ENCODE measurements at regions not wholly inside any gene's neighbourhood (a gene's known extent, or its start where the extent isn't known, plus 50 kb on each side); places are given as distances from the start of the nearest gene placed in this dataset.

DNA sequence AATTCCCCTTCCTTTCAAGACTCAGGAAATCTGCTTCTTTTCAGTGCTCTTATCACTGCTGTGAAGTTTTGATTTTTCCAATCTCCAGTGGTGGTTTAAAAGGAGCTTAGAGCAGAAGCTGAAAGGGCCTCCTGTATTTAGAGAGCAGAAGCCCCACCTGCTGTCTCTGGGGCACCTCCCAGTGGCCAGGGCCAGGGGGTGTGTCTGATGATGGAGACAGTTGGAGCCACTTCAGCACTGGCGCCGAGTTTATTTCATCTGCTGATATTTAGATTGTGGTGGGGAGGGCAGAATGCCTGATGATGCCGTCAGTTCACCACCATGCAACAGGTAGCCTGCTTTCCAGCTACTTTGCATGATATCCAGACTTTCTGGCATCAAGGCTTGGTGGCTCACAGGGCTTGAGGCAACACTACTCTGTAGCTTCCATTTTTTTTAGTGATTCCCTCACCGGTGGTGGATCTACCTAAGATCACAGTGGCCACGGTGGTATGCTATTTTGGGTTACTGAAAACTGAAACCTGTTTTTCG lies 371.9 kb downstream of the KCNRG start:
- in situ Hi-C loops (cut with MboI; ENCODE audit: low sequenced_read_pairs) (no loop called here), dilution Hi-C loops (cut with HindIII; ENCODE audit: low sequenced_read_pairs, unreplicated experiment) (no loop called here), intact Hi-C loops (cut with micrococcal nuclease) (loop anchor here (2.0 kb wide), 1 partner anchor 262 kb away; no protein-coding TSS in a partner anchor)
- Histone ChIP-seq H2AK5ac (ENCODE audit: low read depth, low read length) (peak overlapping the region; percentile 82; the same call in 1 of the 2 replicates), H3K9ac (ENCODE audit: low read depth, low read length) (peak overlapping the region; percentile 77), H2AK9ac (replicated peaks; ENCODE audit: low read depth, low read length, poor library complexity) (peak overlapping the region; percentile 2), H3K4me1 (ENCODE audit: control insufficient read depth, insufficient read depth, low read length) (peaks cover 13% of the 10 kb centered on the region), H3K4me2 (ENCODE audit: low read depth, low read length) (peak overlapping the region; percentile 80), H3K56ac (ENCODE audit: extremely low read depth, insufficient read depth, low read length) (peak overlapping the region; percentile 66; the same call in 1 of the 2 replicates), H2BK5ac (ENCODE audit: low read depth, low read length, poor library complexity, severe bottlenecking) (peak overlapping the region; percentile 86), H3K9me1 (ENCODE audit: insufficient read depth, low read length) (peaks cover 4% of the 10 kb centered on the region), H3K23ac (ENCODE audit: low read depth, low read length) (peak overlapping the region; percentile 39), H4K91ac (ENCODE audit: insufficient read depth, low read depth, low read length) (peak overlapping the region; percentile 81; the same call in 1 of the 2 replicates), H3K36me3 (ENCODE audit: control insufficient read depth, insufficient read depth, low read length) (no peaks in the 10 kb centered on the region), H2AFZ (replicated peaks; ENCODE audit: low read length, poor library complexity) (peak overlapping the region; percentile 80), H3K27ac (ENCODE audit: insufficient read depth, low read length) (peak overlapping the region; percentile 98), H2BK120ac (ENCODE audit: low read depth, low read length) (peak overlapping the region; percentile 68), H4K5ac (ENCODE audit: low read depth, low read length) (peak overlapping the region; percentile 83), H3K4me3 (ENCODE audit: insufficient read depth, low read depth, low read length) (no peak overlapping the region), H3K79me1 (ENCODE audit: low read depth in 1 of 2, low read length in 2 of 2) (no peaks in the 10 kb centered on the region), H4K20me1 (ENCODE audit: insufficient read depth, low read length) (no peaks in the 10 kb centered on the region), H2BK15ac (ENCODE audit: low read depth, low read length) (peak overlapping the region; percentile 61; the same call in 2 of the 3 replicates), H3K4ac (ENCODE audit: low read depth, low read length) (peak overlapping the region; percentile 39), H3K27me3 (ENCODE audit: control insufficient read depth, insufficient read depth, low read length) (no peaks in the 10 kb centered on the region), H4K8ac (ENCODE audit: low read depth in 2 of 2, low read length in 2 of 2) (peak overlapping the region; percentile 37 to 80; a peak in 3 of 4 replicates), H2BK20ac (ENCODE audit: low read depth, low read length) (peak overlapping the region; percentile 86), H3K14ac (replicated peaks; ENCODE audit: low read depth, low read length) (peak overlapping the region; percentile 53; the same call in 1 of the 2 replicates), H3K18ac (ENCODE audit: low read depth, low read length) (peak overlapping the region; percentile 82), H3K9me3 (ENCODE audit: control insufficient read depth, insufficient read depth, low read length) (no peaks in the 10 kb centered on the region)
- TF ChIP-seq MAFK (IDR thresholded peaks at IDR 0.05; ENCODE audit: low read depth, low read length) = no peak
- no peak for TF ChIP-seq MAZ (IDR thresholded peaks at IDR 0.05; ENCODE audit: borderline replicate concordance, low read depth, low read length)
- TF ChIP-seq CTCF (conservative IDR thresholded peaks at IDR 0.05; ENCODE audit: low read depth, low read length) = peak; percentile 8; the same call in 1 of the 2 replicates
- CTCF ChIA-PET = interaction anchor here (1.1 kb wide), 1 partner anchor 220 kb away, joined by 4 read pairs; no protein-coding TSS in a partner anchor
- POLR2A ChIA-PET (ENCODE audit: unreplicated experiment) = interaction anchor here (1.0 kb wide), 1 partner anchor 12 kb away, joined by 3 read pairs; no protein-coding TSS in a partner anchor
- BruUV-seq (replicated peaks) = no TSS peak
- peak; percentile 79 for ATAC-seq (ENCODE audit: low read depth)
- DNase-seq = peak; percentile 42
- no CpG with 5 or more reads among the region's 6 CpGs for WGBS, 2 experiments (ENCODE audit: extremely low coverage in 2 of 2, insufficient read length in 1 of 2)
